ENCODE measurements at regions not wholly inside any gene's neighbourhood (a gene's known extent, or its start where the extent isn't known, plus 50 kb on each side); places are given as distances from the start of the nearest gene placed in this dataset.

GRCh38 chr18:42290318-42291307 is 335.6 kb downstream of the PIK3C3 start:
- no peak for TF ChIP-seq POLR2A (IDR thresholded peaks at IDR 0.05)
- no peak for TF ChIP-seq POLR2AphosphoS5 (IDR thresholded peaks at IDR 0.05)
